ENCODE measurements at regions not wholly inside any gene's neighbourhood (a gene's known extent, or its start where the extent isn't known, plus 50 kb on each side); places are given as distances from the start of the nearest gene placed in this dataset.

DNA sequence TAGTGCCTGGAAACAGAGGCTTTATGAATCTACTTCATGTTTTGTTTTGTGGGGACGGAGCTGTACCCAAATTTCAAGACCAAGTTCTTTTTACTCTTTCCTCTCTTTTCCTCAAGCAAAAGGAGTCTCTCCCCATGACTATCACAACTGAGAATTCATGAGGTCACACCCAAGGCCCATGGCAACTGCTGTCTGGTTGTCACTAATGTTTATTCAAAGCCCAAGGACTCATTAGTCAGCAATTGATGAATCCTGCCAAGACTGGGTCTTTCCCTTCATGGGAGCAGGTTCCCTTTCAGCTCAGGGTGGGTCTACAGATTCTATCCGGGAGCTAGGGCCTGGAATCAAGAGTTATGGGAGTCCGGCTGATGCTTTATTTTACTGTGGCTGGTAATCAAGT lies 441.5 kb upstream of the PCDH20 start:
- H3K4me1 Mint-ChIP-seq = no peaks in the 10 kb centered on the region
- no peaks in the 10 kb centered on the region for H3K36me3 Mint-ChIP-seq
- ATAC-seq (ENCODE audit: low read depth) (no peak), DNase-seq (ENCODE audit: low spot score in 2 of 2) (no peak)
- H3K27ac Mint-ChIP-seq = no peak overlapping the region
- H3K9me3 Mint-ChIP-seq = peaks cover 9% of the 10 kb centered on the region
- H3K27me3 Mint-ChIP-seq = no peaks in the 10 kb centered on the region
- H3K4me3 Mint-ChIP-seq = no peak overlapping the region

DNA sequence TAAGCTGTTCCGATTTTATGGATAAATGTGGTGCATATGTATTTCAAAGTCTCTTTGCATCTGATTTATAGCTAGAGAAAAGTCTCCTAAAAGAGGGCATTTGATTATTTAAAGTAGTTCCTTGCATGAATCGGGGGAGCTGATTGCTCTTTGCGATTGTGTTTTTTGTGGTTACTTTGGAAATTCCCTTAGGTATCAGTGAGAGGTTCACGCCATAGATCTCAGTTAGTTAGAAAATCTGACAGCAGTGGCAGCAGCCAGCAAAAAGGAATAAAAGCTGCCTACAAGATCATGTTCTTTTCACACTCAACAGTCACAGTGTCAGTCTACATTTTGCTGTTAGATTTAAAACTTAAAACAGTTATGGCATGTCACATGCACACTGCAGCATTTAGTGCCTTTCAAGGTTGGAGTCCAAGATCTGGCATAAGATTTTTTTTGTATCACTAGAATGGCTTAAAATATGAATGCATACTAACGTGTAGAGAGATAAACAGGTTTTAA lies 436.5 kb upstream of the PCDH20 start:
- Mint-ChIP-seq H3K9me3 (peaks cover 9% of the 10 kb centered on the region), H3K27ac (no peak overlapping the region), H3K36me3 (no peaks in the 10 kb centered on the region), H3K4me1 (no peaks in the 10 kb centered on the region), H3K4me3 (no peak overlapping the region), H3K27me3 (no peaks in the 10 kb centered on the region)
- DNase-seq (ENCODE audit: low spot score in 2 of 2) = no peak
- no peak for ATAC-seq (ENCODE audit: low read depth)

DNA sequence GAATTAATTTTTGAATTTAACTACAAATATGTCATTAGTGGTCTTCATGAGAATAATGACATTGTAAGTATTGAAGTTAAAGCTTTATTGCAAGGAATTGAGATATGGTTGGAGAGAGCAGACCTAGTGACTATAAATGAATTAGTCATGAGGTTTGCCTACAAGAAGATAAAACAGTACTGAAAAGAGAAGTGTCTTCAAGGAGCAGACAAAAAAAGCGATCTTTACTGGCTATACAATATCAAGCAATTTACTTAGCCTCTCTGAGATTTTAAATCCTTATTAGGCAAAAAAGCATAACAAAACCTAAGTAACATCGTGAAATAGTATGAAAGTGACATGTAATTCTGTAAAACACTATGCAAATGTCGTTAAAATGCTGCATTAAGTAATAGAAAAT lies 435.1 kb upstream of the PCDH20 start:
- H3K4me1 Mint-ChIP-seq = no peaks in the 10 kb centered on the region
- no peak overlapping the region for H3K27ac Mint-ChIP-seq

DNA sequence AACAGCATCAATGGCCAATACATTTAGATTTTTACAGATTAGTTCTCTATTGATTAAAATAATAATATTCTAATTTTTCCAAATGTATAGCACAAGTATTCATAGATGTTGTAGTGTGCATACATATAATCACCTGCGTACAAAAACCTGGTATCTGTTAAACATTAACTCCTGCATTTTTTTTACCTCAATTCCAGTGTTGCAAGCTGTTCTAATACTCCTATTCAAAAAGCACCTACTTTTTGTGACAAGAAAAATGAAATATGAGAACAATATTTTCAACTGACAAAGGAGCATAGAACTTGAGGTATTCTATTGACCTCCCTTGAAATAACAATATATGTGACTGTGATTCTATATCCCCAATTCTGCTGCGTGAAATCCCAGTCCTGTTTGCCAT lies 422.9 kb upstream of the PCDH20 start:
- H3K9me3 Mint-ChIP-seq = peaks cover 1% of the 10 kb centered on the region
- ATAC-seq (ENCODE audit: low read depth) = no peak
- H3K27me3 Mint-ChIP-seq = no peaks in the 10 kb centered on the region
- DNase-seq (ENCODE audit: low spot score in 2 of 2) = no peak
- no peaks in the 10 kb centered on the region for H3K36me3 Mint-ChIP-seq
- no peak overlapping the region for H3K27ac Mint-ChIP-seq
- no peak overlapping the region for H3K4me3 Mint-ChIP-seq
- no peaks in the 10 kb centered on the region for H3K4me1 Mint-ChIP-seq

More for the DNA sequence above, 435.1 kb upstream of the PCDH20 start:
- Mint-ChIP-seq H3K4me3 (no peak overlapping the region), H3K27me3 (no peaks in the 10 kb centered on the region), H3K9me3 (peaks cover 6% of the 10 kb centered on the region), H3K36me3 (no peaks in the 10 kb centered on the region)
- ATAC-seq (ENCODE audit: low read depth) (no peak), DNase-seq (ENCODE audit: low spot score in 2 of 2) (no peak)

DNA sequence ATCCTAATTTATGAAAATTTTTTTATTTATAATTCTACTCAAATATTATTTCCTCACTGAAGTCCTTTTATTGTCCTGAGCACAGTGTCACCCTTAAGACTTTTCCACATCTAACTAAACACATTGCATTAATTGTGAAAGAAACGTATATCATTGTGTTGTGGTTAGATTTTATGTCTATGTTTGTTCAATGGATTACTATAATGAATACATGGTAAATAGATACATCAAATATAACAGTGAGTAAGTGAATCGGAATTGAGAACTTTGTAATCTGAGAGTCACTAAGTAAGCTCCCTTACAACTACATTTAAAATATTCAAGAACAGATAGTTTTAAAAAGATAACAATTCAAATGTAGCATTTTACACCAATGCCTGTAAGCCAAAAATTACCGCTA lies 417.6 kb upstream of the PCDH20 start:
- H3K4me3 Mint-ChIP-seq = no peak overlapping the region
- ATAC-seq (ENCODE audit: low read depth) (no peak), DNase-seq (ENCODE audit: low spot score in 2 of 2) (no peak)
- no peak overlapping the region for H3K27ac Mint-ChIP-seq
- no peaks in the 10 kb centered on the region for H3K4me1 Mint-ChIP-seq
- H3K27me3 Mint-ChIP-seq = no peaks in the 10 kb centered on the region
- H3K36me3 Mint-ChIP-seq = no peaks in the 10 kb centered on the region
- peaks cover 1% of the 10 kb centered on the region for H3K9me3 Mint-ChIP-seq

DNA sequence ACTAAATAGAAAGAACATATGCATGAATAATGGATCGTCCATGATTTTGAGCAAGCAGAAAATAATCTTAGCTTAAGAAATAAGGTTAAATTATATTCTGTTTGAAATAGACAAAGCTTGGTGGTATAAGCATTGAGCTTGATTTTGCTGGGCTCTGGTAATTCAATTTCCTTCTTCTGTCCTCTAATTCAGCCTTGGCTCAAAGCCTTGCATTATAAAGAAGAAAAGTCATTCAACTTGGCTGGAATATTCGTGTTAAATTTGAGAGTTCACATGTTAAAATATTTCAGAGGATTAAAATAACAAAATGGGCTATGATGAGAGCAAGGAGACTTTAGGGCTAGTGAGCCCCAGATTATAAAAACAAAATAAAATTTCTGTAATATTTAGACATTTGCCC lies 415.4 kb upstream of the PCDH20 start:
- no peak overlapping the region for H3K4me3 Mint-ChIP-seq
- H3K27ac Mint-ChIP-seq = no peak overlapping the region
- DNase-seq (ENCODE audit: low spot score in 2 of 2) = no peak
- H3K9me3 Mint-ChIP-seq = peaks cover 1% of the 10 kb centered on the region
- no peaks in the 10 kb centered on the region for H3K4me1 Mint-ChIP-seq
- ATAC-seq (ENCODE audit: low read depth) = no peak
- no peaks in the 10 kb centered on the region for H3K27me3 Mint-ChIP-seq
- H3K36me3 Mint-ChIP-seq = no peaks in the 10 kb centered on the region

DNA sequence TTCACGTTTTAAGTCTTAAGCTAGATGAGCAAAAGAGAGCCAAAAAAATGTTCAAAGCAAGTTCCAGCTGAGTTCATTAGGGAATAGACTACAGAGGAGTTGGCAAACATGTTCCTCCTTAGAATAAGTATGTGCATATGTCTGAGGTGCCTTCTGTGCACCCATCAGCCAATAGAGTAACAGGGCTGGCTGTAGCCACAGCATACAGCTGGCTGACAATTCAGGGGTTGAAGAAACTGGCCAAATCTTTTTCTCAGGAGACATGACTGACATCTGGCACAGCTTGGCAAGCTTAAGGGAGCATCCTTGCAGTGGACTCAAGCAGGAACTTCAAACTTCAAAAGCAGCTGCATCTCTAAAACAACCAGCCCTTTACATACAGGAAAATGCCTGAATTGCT lies 414.8 kb upstream of the PCDH20 start:
- no peak for ATAC-seq (ENCODE audit: low read depth)
- no peak for DNase-seq (ENCODE audit: low spot score in 2 of 2)
- no peak overlapping the region for H3K4me3 Mint-ChIP-seq
- H3K27ac Mint-ChIP-seq = no peak overlapping the region
- H3K4me1 Mint-ChIP-seq = no peaks in the 10 kb centered on the region
- H3K9me3 Mint-ChIP-seq = no peaks in the 10 kb centered on the region
- H3K36me3 Mint-ChIP-seq = no peaks in the 10 kb centered on the region
- no peaks in the 10 kb centered on the region for H3K27me3 Mint-ChIP-seq

DNA sequence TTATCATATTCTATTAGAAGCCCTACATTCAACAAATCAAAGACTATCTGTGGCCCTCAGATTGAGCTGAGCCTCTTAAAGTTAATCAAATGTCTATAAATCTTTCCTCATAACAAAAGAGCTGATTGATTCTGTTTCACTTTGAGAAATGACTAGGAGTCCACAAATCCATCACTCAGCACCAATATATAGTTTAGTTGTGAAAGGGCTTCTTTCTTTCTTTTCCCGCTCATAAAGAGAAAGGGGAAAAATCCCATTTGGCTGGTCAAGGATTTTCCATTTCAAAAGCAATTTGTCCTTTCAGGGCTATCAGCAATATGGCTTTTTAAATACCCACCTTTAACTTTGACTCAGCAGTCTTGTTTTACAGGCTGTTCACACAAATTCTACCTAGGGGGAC lies 408.5 kb upstream of the PCDH20 start:
- no peak overlapping the region for H3K4me3 Mint-ChIP-seq
- H3K36me3 Mint-ChIP-seq = no peaks in the 10 kb centered on the region
- no peak overlapping the region for H3K27ac Mint-ChIP-seq
- no peaks in the 10 kb centered on the region for H3K27me3 Mint-ChIP-seq
- ATAC-seq (ENCODE audit: low read depth) (no peak), DNase-seq (ENCODE audit: low spot score in 2 of 2) (no peak)
- no peaks in the 10 kb centered on the region for H3K4me1 Mint-ChIP-seq
- peaks cover 6% of the 10 kb centered on the region for H3K9me3 Mint-ChIP-seq

DNA sequence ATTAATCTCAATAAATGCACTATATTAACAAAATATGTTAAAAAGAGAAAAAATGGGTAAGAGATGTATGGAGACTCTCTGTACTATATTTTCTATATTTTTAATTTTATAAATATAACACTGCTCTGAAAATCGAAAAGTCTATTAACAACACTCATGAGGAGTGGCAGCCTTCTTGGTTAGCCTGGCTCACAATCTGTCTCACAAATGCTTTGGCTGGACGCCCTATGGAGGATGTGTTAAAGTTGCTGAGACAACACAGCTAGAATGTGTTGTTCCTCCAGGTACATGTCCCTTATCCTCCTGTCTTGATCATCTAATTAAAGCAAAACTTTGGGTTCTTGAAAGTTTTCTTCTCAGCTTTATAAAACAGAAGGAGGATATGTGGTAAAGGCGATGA lies 396.6 kb upstream of the PCDH20 start:
- ATAC-seq (ENCODE audit: low read depth) = no peak
- no peak overlapping the region for H3K27ac Mint-ChIP-seq
- H3K36me3 Mint-ChIP-seq = no peaks in the 10 kb centered on the region
- H3K4me1 Mint-ChIP-seq = no peaks in the 10 kb centered on the region
- H3K27me3 Mint-ChIP-seq = no peaks in the 10 kb centered on the region
- DNase-seq (ENCODE audit: low spot score in 2 of 2) = no peak
- no peak overlapping the region for H3K4me3 Mint-ChIP-seq
- peaks cover 2% of the 10 kb centered on the region for H3K9me3 Mint-ChIP-seq

DNA sequence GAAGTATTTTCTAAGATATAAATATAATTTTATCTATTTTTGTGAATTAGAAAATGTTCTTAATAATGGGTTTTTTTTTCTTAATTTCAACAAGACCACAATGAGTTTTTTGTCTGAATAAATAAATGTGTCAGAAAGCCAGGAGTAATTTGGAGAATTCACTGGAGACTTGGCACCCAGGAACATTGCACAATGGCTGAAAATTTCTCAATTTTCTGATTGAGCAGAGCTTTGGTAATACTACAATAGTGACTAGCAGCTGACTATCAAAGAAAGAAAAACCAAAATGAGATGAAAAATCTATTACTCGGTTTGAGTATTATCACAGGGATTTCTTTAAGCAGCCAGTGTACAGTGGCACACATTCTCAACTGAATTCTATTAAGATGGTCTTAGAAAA lies 394.4 kb upstream of the PCDH20 start:
- Mint-ChIP-seq H3K4me1 (no peaks in the 10 kb centered on the region), H3K27ac (no peak overlapping the region), H3K4me3 (no peak overlapping the region), H3K36me3 (no peaks in the 10 kb centered on the region), H3K27me3 (no peaks in the 10 kb centered on the region), H3K9me3 (peaks cover 1% of the 10 kb centered on the region)
- ATAC-seq (ENCODE audit: low read depth) = no peak
- DNase-seq (ENCODE audit: low spot score in 2 of 2) = no peak

DNA sequence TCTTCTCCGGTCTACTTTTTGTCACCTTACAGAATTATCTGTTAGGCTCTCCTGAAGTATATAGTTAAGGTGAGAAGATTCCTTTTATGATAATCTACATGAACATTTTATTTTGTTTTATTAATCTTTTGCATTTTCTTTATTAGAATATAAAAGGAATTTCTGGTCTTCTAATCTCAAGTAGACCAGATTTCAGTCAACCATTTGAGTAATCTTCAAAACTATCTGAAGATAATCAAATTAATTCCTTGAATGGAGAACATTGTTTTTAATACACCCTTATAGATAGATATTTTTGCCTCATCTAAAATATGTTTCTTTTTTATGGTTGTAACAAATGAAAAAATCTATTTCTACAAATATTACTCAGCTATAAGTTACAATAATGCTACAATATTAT lies 381.7 kb upstream of the PCDH20 start:
- no peaks in the 10 kb centered on the region for H3K27me3 Mint-ChIP-seq
- H3K36me3 Mint-ChIP-seq = no peaks in the 10 kb centered on the region
- no peak for ATAC-seq (ENCODE audit: low read depth)

DNA sequence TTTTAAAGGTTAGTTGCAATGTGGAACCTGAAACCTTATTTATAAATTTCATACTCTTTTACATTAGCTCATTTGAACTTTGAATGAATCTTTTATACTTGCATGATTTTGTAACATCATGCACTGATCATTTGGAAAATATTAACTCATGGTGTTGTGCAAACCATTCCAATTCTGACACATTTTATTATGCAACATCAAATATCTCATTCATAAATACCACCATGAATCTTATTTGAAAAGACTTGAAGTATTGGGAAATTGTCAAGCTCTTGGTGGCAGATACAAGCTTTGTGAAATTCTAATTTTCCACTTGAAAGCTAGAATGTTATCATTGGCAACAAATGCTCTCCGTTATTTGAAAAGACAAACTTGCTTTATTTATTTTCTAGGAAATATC lies 379.9 kb upstream of the PCDH20 start:
- no peaks in the 10 kb centered on the region for H3K36me3 Mint-ChIP-seq
- no peak for ATAC-seq (ENCODE audit: low read depth)

More for the DNA sequence above, 381.7 kb upstream of the PCDH20 start:
- Mint-ChIP-seq H3K9me3 (peaks cover 7% of the 10 kb centered on the region), H3K4me1 (no peaks in the 10 kb centered on the region), H3K27ac (no peak overlapping the region), H3K4me3 (no peak overlapping the region)
- DNase-seq (ENCODE audit: low spot score in 2 of 2) = no peak

DNA sequence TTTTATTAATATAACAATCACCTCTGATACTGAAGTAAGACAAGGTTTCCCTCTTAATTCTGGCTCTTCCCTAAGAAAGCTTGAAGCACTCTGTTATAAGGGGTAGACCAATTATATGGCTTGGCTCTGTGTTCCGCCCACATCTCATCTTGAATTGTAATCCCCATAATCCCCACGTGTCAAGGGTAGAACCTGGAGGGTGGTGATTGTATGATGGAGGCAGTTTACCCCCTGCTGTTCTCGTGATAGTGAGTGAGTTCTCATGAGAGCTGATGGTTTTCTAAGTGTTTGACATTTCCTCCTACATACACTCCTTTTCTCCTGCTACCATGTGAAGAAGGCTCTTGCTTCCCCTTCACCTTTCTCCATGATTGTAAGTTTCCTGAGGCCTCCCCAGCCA lies 363.8 kb upstream of the PCDH20 start:
- H3K36me3 Mint-ChIP-seq = no peaks in the 10 kb centered on the region
- H3K9me3 Mint-ChIP-seq = peaks cover 4% of the 10 kb centered on the region
- no peaks in the 10 kb centered on the region for H3K4me1 Mint-ChIP-seq
- no peaks in the 10 kb centered on the region for H3K27me3 Mint-ChIP-seq
- DNase-seq (ENCODE audit: low spot score in 2 of 2) (no peak), ATAC-seq (ENCODE audit: low read depth) (no peak)
- no peak overlapping the region for H3K4me3 Mint-ChIP-seq
- H3K27ac Mint-ChIP-seq = no peak overlapping the region

More for the DNA sequence above, 379.9 kb upstream of the PCDH20 start:
- H3K27me3 Mint-ChIP-seq = no peaks in the 10 kb centered on the region
- no peak for DNase-seq (ENCODE audit: low spot score in 2 of 2)
- peaks cover 5% of the 10 kb centered on the region for H3K9me3 Mint-ChIP-seq
- H3K27ac Mint-ChIP-seq = no peak overlapping the region
- H3K4me3 Mint-ChIP-seq = no peak overlapping the region
- no peaks in the 10 kb centered on the region for H3K4me1 Mint-ChIP-seq

DNA sequence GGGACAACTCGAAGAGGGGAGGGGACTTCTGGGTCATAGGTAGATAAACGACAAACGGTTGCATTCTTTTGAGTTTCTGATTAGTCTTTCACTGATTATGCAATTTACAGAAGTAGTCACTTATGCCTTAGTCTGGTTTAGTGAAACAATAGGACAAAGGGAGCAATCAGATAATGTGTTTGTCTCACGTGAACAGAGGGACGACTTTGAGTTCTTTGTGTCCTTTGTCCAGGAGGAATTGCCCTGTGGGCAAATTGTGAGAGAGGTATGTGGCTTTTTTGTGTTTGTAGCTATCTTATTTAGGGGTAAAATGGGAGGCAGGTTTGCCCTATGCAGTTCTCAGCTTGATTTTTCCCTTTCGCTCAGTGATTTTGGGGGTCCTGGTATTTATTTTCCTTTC lies 362.9 kb upstream of the PCDH20 start:
- ATAC-seq (ENCODE audit: low read depth) = no peak
- no peak for DNase-seq (ENCODE audit: low spot score in 2 of 2)
- Mint-ChIP-seq H3K4me1 (no peaks in the 10 kb centered on the region), H3K4me3 (no peak overlapping the region), H3K27me3 (no peaks in the 10 kb centered on the region), H3K36me3 (no peaks in the 10 kb centered on the region), H3K27ac (no peak overlapping the region), H3K9me3 (peaks cover 6% of the 10 kb centered on the region)

DNA sequence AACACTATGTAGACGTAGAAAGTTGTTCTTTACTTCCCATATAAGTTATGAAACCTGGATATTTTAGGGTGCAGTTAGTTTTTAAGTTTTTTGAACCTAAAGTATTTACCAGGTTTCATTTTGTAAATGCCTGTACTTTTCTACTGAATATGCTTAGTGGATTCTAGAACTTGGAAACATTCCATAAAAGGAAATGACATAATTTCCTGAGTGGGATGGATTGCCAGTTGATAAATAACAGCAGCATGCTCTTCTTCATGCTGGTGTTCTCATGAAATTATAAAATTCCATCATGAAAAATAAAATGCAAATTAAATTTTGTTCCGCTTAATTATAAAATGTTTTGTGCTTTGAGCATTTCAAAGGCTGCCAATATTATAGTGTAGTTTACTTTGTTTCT lies 362.2 kb upstream of the PCDH20 start:
- DNase-seq (ENCODE audit: low spot score in 2 of 2) (no peak), ATAC-seq (ENCODE audit: low read depth) (no peak)

More for the DNA sequence above, 362.2 kb upstream of the PCDH20 start:
- Mint-ChIP-seq H3K27ac (no peak overlapping the region), H3K4me3 (no peak overlapping the region), H3K9me3 (peaks cover 6% of the 10 kb centered on the region), H3K4me1 (no peaks in the 10 kb centered on the region), H3K27me3 (no peaks in the 10 kb centered on the region), H3K36me3 (no peaks in the 10 kb centered on the region)

All from memory B cell (primary cell).